GM19395 (cell line): ENCODE measurements at regions not wholly inside any gene's neighbourhood (a gene's known extent, or its start where the extent isn't known, plus 50 kb on each side); places are given as distances from the start of the nearest gene placed in this dataset.
A peak's percentile ranks its signal among the peaks of the same experiment; 100 is the strongest.
"Not testable (repeated sequence)": the region's sequence is repeated elsewhere in the genome, so short reads cannot be mapped to it uniquely, and the experiment has no call there.

Experiments used
- ATAC-seq: cut with Tn5 transposase; IDR thresholded peaks from one replicate; pipeline ENCODE4 v1.9.1; 2021; ENCODE audit warnings: mild to moderate bottlenecking, moderate library complexity; ENCODE audit not compliant: unreplicated experiment

- no peak for ATAC-seq
Observed at GRCh38 chr2:185475914-185476313, 262.7 kb upstream of the FSIP2 start.

DNA sequence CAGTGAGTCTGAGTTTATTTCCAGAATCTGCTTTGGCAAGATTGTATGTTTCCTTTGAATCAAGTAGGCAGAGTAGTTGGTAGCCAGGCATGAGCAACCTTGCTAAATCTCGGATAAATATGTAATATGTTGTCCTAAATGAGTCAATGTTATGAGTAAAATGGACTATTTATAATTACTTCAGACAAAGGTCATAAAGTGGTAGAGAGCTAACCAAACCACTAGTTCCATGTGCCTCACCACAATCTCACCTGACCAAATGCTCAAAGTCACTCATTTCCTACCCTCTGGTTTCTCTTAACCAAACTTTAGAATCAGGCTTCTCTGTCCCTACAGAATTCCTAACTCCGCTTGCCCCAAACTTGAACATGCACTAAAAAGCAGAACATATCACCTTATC is 261.2 kb upstream of the FSIP2 start:
- no peak for ATAC-seq

- ATAC-seq, result no peak
Observed at GRCh38 chr2:185484602-185485001, 254.0 kb upstream of the FSIP2 start.

GRCh38 chr2:185502351-185502750 is 236.3 kb upstream of the FSIP2 start:
- no peak for ATAC-seq

DNA sequence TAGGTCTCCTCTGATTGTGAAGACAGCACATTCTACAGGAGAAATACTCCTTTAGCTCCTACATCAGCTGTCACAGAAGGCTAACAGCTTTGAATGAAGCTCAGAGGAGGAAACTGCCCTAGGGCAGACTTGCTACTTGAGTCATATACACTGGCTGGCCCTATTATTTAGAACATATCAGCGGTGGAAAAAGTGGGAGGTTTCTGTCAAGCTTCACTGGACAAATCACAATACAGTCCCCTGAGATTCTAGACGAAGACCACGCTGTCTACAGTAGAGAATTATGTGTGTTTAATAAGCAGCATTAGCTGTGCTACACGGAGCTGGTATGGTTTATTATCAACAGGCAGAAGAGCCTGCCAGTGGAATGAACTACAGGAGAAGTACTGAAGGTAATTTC is 230.9 kb upstream of the FSIP2 start:
- no peak for ATAC-seq

GRCh38 chr2:185510060-185510459 is 228.5 kb upstream of the FSIP2 start:
- no peak for ATAC-seq

DNA sequence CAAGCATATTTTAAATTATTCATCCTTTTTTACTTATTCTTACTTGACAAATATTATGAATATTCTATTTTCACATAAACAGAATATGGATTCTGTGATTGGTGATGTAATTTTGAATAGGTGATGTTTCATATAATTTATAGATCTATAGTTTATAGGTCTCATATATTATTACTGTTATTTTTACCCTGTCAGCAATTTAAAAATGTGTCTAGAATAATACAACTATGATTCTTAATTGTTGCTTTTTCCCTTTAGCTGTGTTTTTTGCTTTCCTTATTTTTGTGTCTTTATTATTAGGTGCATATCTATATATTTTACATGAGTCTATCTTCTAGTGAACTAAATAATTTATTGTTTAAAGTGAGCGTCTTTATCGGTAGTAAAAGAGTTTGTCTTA is 226.7 kb upstream of the FSIP2 start:
- no peak for ATAC-seq

DNA sequence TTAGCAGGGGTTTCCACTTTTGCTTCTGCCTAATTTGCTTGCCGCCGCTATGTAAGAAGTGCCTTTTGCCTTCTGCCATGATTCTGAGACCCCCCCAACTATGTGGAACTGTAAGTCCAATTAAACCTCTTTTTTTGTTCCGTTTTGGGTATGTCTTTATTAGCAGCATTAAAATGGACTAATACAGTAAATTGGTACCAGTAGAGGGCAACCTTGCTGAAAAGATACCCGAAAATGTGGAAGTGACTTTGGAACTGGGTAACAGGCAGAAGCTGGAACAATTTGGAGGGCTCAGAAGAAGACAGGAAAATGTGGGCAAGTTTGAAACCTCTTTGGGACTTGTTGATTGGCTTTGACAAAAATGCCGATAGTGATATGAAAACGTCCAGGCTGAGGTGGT is 216.1 kb upstream of the FSIP2 start:
- ATAC-seq, result no peak

DNA sequence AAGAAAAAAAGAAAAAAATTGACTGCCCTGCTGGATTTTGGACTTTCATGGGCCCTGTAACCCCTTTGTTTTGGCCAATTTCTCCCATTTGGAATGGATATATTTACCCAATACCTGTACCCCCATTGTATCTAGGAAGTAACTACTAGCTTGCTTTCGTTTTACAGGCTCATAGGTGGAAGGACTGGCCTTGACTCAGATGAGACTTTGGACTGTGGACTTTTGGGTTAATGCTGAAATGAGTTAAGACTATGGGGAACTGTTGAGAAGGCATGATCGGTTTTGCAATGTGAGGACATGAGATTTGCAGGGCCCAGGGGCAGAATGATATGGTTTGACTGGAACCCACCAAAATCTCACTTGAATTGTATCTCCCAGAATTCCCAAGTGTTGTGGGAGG is 214.4 kb upstream of the FSIP2 start:
- ATAC-seq, result not testable (repeated sequence)

DNA sequence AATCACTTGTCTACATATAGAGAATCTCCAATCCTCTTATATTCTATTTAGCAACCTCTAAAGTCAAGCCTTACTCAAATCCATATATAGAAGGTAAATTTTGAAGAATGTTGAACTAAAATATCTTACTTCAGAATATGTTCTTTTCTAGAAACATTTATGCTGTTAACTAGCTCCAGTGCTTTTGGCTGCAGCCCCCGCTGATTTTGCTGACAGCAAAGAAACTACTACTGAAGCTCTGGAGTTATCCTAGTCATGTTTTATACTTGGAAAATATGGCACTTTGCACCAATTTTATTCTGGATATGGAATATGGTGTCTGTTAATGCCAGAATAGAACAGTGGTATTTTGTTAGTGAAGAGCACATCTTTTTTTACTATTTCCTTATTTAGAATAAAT is 212.4 kb upstream of the FSIP2 start:
- no peak for ATAC-seq

DNA sequence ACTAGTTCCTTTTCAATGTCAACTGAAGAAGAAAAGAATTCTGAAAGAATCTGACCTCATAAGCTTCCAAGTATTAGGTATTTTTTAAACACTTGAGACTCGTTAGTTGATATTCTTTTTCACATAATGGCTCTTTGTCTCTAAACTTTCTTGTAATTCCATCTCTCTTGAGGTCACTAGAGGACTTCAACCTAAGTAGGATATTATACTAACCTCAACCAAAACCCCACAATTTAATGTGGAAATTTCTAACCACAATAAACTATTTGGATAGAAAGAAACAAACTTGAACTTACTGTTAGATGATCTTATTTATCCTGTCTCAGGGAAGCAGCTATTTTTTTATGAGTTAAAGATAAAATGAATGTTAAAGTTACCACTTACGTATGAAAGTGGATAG is 206.9 kb upstream of the FSIP2 start:
- no peak for ATAC-seq

- no peak for ATAC-seq
Observed at GRCh38 chr2:185537689-185538088, 200.9 kb upstream of the FSIP2 start.

DNA sequence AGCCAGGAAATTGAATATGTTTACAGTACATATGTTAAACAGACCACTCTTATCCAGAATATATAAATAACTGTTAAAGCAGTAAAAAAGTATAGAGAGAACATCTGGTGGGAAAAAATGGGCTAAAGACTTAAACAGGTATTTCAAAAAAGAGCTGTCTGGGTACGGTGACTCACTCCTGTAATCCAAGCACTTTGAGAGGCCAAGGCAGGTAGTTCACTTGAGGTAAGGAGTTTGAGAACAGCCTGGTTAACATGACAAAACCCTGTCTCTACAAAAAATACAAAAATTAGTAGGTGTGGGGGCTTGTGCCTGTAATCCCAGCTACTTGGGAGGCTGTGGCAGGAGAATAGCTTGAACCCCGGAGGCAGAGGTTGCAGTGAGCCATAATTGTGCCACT is 171.4 kb upstream of the FSIP2 start:
- no peak for ATAC-seq

DNA sequence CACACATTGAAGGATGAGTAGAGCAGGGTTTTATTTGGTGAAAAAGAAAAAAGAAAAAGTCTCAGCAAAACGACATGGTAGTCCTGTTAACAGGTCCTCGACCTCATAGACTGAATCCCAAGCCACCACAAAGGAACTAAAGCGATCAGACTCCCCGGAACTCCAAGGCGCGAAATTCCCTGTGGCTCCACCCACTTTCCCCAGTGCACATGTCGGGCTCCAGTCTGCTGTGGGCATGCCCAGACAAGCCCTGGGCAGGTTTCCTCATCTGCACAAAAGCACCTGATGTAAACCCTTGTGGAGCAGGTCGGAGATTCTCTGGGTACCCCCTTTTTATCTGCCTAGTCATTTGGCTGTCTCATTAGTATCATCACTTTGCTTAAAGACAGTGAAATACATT is 170.7 kb upstream of the FSIP2 start:
- no peak for ATAC-seq

GRCh38 chr2:185578322-185578721 is 160.3 kb upstream of the FSIP2 start:
- peak; percentile 42 for ATAC-seq

- ATAC-seq, result no peak
Observed at GRCh38 chr2:185583058-185583816, 155.4 kb upstream of the FSIP2 start.

DNA sequence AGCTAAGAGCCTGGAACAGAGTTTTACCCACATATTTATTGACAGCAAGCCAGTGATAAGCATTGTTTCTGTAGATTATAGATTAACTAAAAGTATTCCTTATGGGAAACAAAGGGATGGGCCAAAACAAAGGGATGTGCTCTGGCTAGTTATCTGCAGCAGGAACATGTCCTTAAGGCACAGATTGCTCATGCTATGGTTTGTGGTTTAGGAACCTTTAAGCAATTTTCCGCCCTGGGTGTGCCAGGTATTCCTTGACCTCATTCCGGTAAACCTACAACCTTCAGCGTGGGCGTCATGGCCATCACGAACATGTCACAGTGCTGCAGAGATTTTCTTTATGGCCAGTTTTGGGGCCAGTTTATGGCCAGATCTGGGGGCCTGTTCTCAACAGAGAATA is 153.4 kb upstream of the FSIP2 start:
- not testable (repeated sequence) for ATAC-seq

GRCh38 chr2:185591276-185591675 is 147.3 kb upstream of the FSIP2 start:
- ATAC-seq, result not testable (repeated sequence)

- ATAC-seq, result no peak
Observed at GRCh38 chr2:185607945-185608344, 130.7 kb upstream of the FSIP2 start.

- no peak for ATAC-seq
Observed at GRCh38 chr2:185608799-185609198, 129.8 kb upstream of the FSIP2 start.

- ATAC-seq, result no peak
Observed at GRCh38 chr2:185610301-185610700, 128.3 kb upstream of the FSIP2 start.

GRCh38 chr2:185618625-185619024 is 120.0 kb upstream of the FSIP2 start:
- no peak for ATAC-seq

DNA sequence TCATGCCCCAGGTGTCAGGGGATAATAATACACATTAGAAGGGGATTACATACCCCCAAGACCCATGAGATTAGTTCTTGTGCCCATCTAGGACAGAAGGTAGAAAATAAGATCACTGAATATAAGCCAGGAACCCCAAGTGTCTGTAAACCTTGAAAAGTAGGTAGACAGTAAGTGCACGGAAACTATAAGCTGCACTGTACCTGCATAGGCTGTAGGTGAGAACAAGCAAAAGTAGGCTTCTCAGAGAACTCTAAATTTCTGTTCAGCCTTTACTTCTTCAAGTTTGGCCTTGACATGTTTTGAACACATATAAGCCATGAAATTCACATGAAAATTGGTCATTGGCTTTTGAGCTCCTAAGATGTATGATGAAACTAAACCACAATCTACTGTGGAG is 113.0 kb upstream of the FSIP2 start:
- no peak for ATAC-seq
